K562 (cell line): ENCODE measurements at regions not wholly inside any gene's neighbourhood (a gene's known extent, or its start where the extent isn't known, plus 50 kb on each side); places are given as distances from the start of the nearest gene placed in this dataset.

Source experiments
- TF ChIP-seq, protein P1 (sequence below), 2 experiments: fragments of 450-650 bp; formaldehyde crosslinking in 1 of 2; IDR thresholded peaks; 2 replicates each; pipeline versions ENCODE4 v1.4.0 to v1.6.1; 2014 to 2020; ENCODE audit warnings: mild to moderate bottlenecking in 2 of 2, borderline replicate concordance in 1 of 2, low read depth in 1 of 2

DNA sequence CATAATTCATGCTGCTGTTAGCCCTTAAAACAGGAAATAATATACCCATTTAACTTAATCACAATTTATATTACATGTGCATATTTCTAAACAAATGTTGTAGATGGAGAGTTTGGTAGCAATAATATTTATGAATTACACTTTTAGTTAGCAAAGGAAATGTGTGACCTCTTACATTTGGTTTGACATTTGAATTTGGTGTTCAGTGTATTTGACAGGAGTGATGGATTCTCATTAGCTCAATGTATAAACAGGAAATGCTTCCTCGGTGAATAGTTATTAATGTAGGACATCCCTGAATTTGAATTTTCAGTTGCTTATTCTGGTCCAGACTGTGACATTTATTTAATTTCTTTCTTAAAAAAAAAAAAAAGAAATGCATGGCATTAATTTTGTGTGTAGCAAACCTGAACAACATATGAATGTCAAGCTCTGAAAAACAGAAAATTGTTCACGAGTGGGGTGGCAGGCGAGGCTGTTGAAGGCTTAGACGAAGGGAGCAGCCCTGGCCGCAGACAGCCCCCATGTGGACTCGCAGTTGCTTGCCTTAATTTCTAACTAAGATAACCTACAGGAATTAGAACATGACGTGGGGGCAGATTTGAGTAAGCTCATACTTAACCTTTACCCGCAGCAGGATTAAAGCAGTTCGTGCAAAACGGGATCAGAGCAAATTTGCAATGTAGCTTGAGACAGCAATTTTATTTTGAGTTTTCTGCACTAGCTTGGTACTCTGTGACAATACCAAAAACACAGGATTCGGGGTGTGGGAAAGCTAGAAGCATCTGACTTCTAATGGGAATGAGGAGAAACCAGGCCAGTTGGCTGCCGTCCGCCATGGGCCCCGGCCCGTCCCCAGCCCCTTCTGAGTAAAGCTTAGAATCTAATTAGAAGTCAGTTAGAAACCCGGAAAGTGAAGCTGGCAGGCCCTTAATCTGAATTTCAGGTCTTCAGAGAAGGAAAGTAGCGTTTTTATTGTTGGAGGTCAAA, 134.3 kb downstream of the MACROH2A1 start (continued):
- TF ChIP-seq, protein P1, sequence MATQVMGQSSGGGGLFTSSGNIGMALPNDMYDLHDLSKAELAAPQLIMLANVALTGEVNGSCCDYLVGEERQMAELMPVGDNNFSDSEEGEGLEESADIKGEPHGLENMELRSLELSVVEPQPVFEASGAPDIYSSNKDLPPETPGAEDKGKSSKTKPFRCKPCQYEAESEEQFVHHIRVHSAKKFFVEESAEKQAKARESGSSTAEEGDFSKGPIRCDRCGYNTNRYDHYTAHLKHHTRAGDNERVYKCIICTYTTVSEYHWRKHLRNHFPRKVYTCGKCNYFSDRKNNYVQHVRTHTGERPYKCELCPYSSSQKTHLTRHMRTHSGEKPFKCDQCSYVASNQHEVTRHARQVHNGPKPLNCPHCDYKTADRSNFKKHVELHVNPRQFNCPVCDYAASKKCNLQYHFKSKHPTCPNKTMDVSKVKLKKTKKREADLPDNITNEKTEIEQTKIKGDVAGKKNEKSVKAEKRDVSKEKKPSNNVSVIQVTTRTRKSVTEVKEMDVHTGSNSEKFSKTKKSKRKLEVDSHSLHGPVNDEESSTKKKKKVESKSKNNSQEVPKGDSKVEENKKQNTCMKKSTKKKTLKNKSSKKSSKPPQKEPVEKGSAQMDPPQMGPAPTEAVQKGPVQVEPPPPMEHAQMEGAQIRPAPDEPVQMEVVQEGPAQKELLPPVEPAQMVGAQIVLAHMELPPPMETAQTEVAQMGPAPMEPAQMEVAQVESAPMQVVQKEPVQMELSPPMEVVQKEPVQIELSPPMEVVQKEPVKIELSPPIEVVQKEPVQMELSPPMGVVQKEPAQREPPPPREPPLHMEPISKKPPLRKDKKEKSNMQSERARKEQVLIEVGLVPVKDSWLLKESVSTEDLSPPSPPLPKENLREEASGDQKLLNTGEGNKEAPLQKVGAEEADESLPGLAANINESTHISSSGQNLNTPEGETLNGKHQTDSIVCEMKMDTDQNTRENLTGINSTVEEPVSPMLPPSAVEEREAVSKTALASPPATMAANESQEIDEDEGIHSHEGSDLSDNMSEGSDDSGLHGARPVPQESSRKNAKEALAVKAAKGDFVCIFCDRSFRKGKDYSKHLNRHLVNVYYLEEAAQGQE (IDR thresholded peaks at IDR 0.05; ENCODE audit: borderline replicate concordance): peak; percentile 6; the same call in 1 of the 2 replicates
- TF ChIP-seq, protein P1 (CRISPR knock-in tag; IDR thresholded peaks at IDR 0.05; ENCODE audit: low read depth): no peak
- TF ChIP-seq, all 486 proteins: peak for 7
